GM19455 (cell line): ENCODE measurements at regions not wholly inside any gene's neighbourhood (a gene's known extent, or its start where the extent isn't known, plus 50 kb on each side); places are given as distances from the start of the nearest gene placed in this dataset.
A peak's percentile ranks its signal among the peaks of the same experiment; 100 is the strongest.
"Not testable (repeated sequence)": the region's sequence is repeated elsewhere in the genome, so short reads cannot be mapped to it uniquely, and the experiment has no call there.

Experiments used
- ATAC-seq: cut with Tn5 transposase; IDR thresholded peaks from one replicate; pipeline ENCODE4 v1.9.1; 2021; ENCODE audit not compliant: unreplicated experiment

- not testable (repeated sequence) for ATAC-seq
Observed at GRCh38 chr4:18159117-18159912, 137.8 kb upstream of the LCORL start.

- ATAC-seq: no peak
Observed at GRCh38 chr4:18155067-18156041, 133.8 kb upstream of the LCORL start.

- ATAC-seq: no peak
Observed at GRCh38 chr4:18138076-18138665, 116.6 kb upstream of the LCORL start.

GRCh38 chr4:18134111-18134510, 112.6 kb upstream of the LCORL start:
- ATAC-seq: no peak

GRCh38 chr4:18130256-18130655, 108.7 kb upstream of the LCORL start:
- ATAC-seq: no peak

- ATAC-seq: no peak
Observed at GRCh38 chr4:18128241-18128640, 106.7 kb upstream of the LCORL start.

- ATAC-seq: no peak
Observed at GRCh38 chr4:18127030-18127429, 105.5 kb upstream of the LCORL start.

- no peak for ATAC-seq
Observed at GRCh38 chr4:18113710-18114331, 92.3 kb upstream of the LCORL start.

GRCh38 chr4:18111081-18111480, 89.5 kb upstream of the LCORL start:
- ATAC-seq: no peak

- ATAC-seq: no peak
Observed at GRCh38 chr4:18110099-18110498, 88.5 kb upstream of the LCORL start.

- ATAC-seq: no peak
Observed at GRCh38 chr4:18109676-18110075, 88.1 kb upstream of the LCORL start.

GRCh38 chr4:18107848-18108528, 86.4 kb upstream of the LCORL start:
- not testable (repeated sequence) for ATAC-seq

- no peak for ATAC-seq
Observed at GRCh38 chr4:18106620-18107019, 85.1 kb upstream of the LCORL start.

GRCh38 chr4:18105030-18106011, 83.8 kb upstream of the LCORL start:
- peak; percentile 85 for ATAC-seq

- no peak for ATAC-seq
Observed at GRCh38 chr4:18103876-18104605, 82.5 kb upstream of the LCORL start.

GRCh38 chr4:18100657-18101056, 79.1 kb upstream of the LCORL start:
- ATAC-seq: no peak

- ATAC-seq: not testable (repeated sequence)
Observed at GRCh38 chr4:18090447-18090846, 68.9 kb upstream of the LCORL start.

GRCh38 chr4:18082236-18082635, 60.7 kb upstream of the LCORL start:
- ATAC-seq: no peak

- no peak for ATAC-seq
Observed at GRCh38 chr4:18081708-18082107, 60.2 kb upstream of the LCORL start.
